Cardiac muscle cell (in vitro differentiated cells and primary cell): ENCODE measurements at regions not wholly inside any gene's neighbourhood (a gene's known extent, or its start where the extent isn't known, plus 50 kb on each side); places are given as distances from the start of the nearest gene placed in this dataset.

Experiments used
- DNase-seq, 2 donors: peaks; one replicate each; pipeline versions ENCODE4 v3.0.0 to v3.0.0-alpha.2; 2010 to 2017; ENCODE audit warnings: low read depth in 1 of 2, low spot score in 1 of 2
- H3K27ac ChIP-seq: fragments of 200-600 bp; sonication (generic); 2 replicates; pipeline ENCODE4 v1.5.1; 2016
- H3K27me3 ChIP-seq: fragments of 200-600 bp; sonication (generic); 2 replicates; pipeline ENCODE4 v1.6.0; 2016; ENCODE audit warnings: control low read depth
- H3K36me3 ChIP-seq: fragments of 200-600 bp; sonication (generic); 2 replicates; pipeline ENCODE4 v1.5.1; 2016; ENCODE audit warnings: control low read depth
- H3K4me1 ChIP-seq: fragments of 200-600 bp; sonication (generic); 2 replicates; pipeline ENCODE4 v1.8.1; 2017; ENCODE audit warnings: low read depth, mild to moderate bottlenecking, mixed run types
- H3K4me3 ChIP-seq: fragments of 200-600 bp; sonication (generic); 2 replicates; pipeline ENCODE4 v1.5.1; 2016; ENCODE audit warnings: mild to moderate bottlenecking
- H3K9me3 ChIP-seq: fragments of 200-600 bp; sonication (generic); 2 replicates; pipeline ENCODE4 v1.5.1; 2017; ENCODE audit warnings: low read depth, mild to moderate bottlenecking, control low read depth
- CTCF ChIP-seq: IDR thresholded peaks from 2 replicates; pipeline ENCODE4 v1.5.1; 2012; ENCODE audit warnings: low read depth, mild to moderate bottlenecking, low read length

DNA sequence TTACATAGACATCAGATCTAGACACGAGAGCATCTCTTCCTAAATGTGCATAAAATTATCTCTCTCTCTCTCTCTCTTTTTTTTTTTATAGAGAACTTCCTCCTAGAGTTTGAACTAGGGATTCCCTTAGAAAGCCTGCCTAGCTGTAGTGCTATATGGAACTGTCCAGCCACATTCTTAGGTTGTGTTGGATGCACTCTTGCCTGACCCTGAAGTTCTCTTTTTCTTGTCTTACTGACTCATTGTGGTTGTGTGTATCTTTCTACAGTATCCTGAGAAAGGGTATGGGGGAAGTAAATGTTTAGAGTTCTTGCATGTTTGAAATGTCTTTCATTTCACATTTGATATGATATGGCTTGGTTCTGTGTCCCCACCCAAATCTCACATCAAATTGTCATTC is 368.2 kb downstream of the CDH2 start:
- no peak for TF ChIP-seq CTCF
- DNase-seq = peak in 1 of 2 donors; percentile 13

DNA sequence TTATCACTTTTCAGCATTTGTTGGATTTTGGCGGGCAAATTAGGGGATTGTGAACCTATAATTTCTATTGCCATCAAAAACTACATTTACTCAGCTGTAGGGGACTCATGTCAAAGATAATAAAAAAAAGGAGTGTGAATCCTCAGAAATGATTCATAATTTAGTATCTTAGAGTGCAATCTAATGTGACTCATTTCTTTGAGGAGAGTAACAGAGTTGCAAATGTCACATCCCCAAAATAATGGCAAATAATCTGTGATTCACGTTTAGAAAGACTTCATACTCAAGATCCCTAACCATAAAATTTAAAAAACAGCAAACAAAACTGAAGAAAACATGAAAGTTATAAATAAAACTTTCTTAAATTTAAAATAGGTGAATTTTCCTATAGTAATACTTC is 373.0 kb downstream of the CDH2 start:
- H3K4me3 ChIP-seq = no peak overlapping the region
- H3K36me3 ChIP-seq = no peaks in the 10 kb centered on the region
- no peak for DNase-seq
- no peaks in the 10 kb centered on the region for H3K27me3 ChIP-seq
- H3K9me3 ChIP-seq = no peaks in the 10 kb centered on the region
- H3K27ac ChIP-seq = no peak overlapping the region
- H3K4me1 ChIP-seq = peaks cover 5% of the 10 kb centered on the region
- no peak for TF ChIP-seq CTCF

More for the DNA sequence above, 368.2 kb downstream of the CDH2 start:
- Histone ChIP-seq H3K27ac (no peak overlapping the region), H3K27me3 (no peaks in the 10 kb centered on the region), H3K4me1 (no peaks in the 10 kb centered on the region), H3K4me3 (no peak overlapping the region), H3K36me3 (no peaks in the 10 kb centered on the region), H3K9me3 (no peaks in the 10 kb centered on the region)

- H3K36me3 ChIP-seq = no peaks in the 10 kb centered on the region
- peaks cover 10% of the 10 kb centered on the region for H3K4me1 ChIP-seq
- no peak overlapping the region for H3K4me3 ChIP-seq
- no peak for TF ChIP-seq CTCF
- no peaks in the 10 kb centered on the region for H3K27me3 ChIP-seq
- no peak for DNase-seq
- H3K27ac ChIP-seq = no peak overlapping the region
- H3K9me3 ChIP-seq = no peaks in the 10 kb centered on the region
These were observed 379.4 kb downstream of the CDH2 start for GRCh38 chr18:27797484-27797883.

DNA sequence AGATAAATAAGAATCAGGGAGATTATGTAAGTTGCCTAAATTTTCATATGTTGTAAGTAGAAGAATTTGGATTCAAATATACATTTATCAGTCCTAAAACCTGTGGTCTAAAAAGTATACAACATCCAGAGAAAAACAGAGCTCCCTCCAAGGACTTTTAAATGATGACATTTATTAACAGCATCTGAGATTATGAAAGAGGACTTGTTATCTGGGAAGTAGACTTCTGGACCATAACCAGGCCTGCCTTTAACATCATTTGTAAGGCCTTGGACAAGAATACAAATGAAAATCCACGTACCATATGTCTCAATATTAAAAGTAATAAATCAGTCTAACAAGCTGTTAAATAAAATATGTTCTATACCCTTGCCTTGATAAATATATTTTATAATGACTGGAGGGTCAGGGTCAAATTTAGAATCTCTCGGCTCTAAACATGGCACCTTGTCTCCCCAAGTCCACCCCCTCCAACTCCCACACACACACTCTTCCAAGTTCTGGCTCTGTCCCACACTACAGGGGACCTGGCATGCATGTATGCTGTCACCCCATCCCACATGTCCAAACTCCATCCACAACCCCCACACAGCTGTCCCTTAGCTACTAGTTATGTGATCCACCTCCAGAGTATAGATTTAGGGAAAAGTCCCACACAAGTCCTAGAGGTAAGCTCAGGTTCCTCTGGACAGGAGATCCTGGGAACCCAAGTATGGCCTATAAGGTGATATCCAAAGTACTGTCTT is 382.6 kb downstream of the CDH2 start:
- DNase-seq = no peak
- no peak for TF ChIP-seq CTCF
- Histone ChIP-seq H3K9me3 (no peaks in the 10 kb centered on the region), H3K27me3 (no peaks in the 10 kb centered on the region), H3K27ac (no peak overlapping the region), H3K36me3 (no peaks in the 10 kb centered on the region), H3K4me3 (no peak overlapping the region), H3K4me1 (peaks cover 5% of the 10 kb centered on the region)

DNA sequence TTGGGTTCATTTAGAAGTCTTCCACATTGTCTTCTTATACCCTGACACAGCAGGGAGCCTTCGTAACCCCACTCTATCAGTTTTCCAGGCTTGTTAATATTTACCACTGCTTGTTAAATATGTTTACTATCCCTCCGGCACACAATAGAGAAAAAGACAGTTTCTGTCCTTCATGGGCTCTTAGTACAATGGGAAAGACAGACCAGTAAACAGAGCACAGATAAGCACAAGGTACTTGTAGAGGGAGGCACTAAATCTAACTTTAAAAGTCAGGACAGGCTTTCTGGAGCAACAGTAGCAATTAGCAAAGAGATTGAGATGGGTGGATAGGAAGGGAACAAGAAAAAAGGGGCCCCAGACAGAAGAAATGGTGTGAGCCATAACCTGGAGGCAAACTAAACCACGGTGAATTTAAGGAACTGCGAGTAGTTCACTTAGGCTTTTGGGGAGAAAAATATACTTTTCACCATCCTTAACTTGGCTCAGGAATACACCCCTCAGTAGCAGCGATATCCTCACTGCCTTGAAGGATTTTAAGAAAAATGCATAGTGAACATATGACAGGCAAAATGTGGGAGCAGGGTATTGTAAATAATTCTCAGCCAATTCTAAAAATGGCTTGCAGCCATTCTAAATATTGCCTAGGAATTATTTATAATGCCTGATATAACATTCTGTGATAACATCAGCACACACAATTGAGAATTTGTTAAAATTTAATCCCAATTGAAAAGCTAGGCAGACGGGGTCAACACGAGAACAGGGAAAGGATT is 383.7 kb downstream of the CDH2 start:
- TF ChIP-seq CTCF = no peak
- DNase-seq = no peak
- no peak overlapping the region for H3K4me3 ChIP-seq
- no peaks in the 10 kb centered on the region for H3K27me3 ChIP-seq
- no peak overlapping the region for H3K27ac ChIP-seq
- no peaks in the 10 kb centered on the region for H3K36me3 ChIP-seq
- H3K4me1 ChIP-seq = peaks cover 5% of the 10 kb centered on the region
- no peaks in the 10 kb centered on the region for H3K9me3 ChIP-seq
